IPS-15b (cell line): ENCODE measurements at regions not wholly inside any gene's neighbourhood (a gene's known extent, or its start where the extent isn't known, plus 50 kb on each side); places are given as distances from the start of the nearest gene placed in this dataset.
"Not testable (repeated sequence)": the region's sequence is repeated elsewhere in the genome, so short reads cannot be mapped to it uniquely, and the experiment has no call there.

ENCODE experiments used
- H3K27me3 ChIP-seq: one replicate; pipeline ENCODE4 v1.6.1; 2013; ENCODE audit warnings: low read length; ENCODE audit not compliant: control insufficient read depth, insufficient read depth
- H3K36me3 ChIP-seq: one replicate; pipeline ENCODE4 v1.6.1; 2013; ENCODE audit warnings: low read length; ENCODE audit not compliant: control insufficient read depth, insufficient read depth
- H3K4me1 ChIP-seq: one replicate; pipeline ENCODE4 v1.6.1; 2013; ENCODE audit warnings: mild to moderate bottlenecking, low read length; ENCODE audit not compliant: control insufficient read depth, insufficient read depth
- H3K4me3 ChIP-seq: one replicate; pipeline ENCODE4 v1.5.1; 2013; ENCODE audit warnings: low read depth, low read length
- H3K9ac ChIP-seq: one replicate; pipeline ENCODE4 v1.6.1; 2013; ENCODE audit warnings: low read depth, mild to moderate bottlenecking, low read length
- H3K9me3 ChIP-seq: one replicate; pipeline ENCODE4 v1.6.1; 2013; ENCODE audit warnings: mild to moderate bottlenecking, low read length; ENCODE audit not compliant: control insufficient read depth, insufficient read depth

DNA sequence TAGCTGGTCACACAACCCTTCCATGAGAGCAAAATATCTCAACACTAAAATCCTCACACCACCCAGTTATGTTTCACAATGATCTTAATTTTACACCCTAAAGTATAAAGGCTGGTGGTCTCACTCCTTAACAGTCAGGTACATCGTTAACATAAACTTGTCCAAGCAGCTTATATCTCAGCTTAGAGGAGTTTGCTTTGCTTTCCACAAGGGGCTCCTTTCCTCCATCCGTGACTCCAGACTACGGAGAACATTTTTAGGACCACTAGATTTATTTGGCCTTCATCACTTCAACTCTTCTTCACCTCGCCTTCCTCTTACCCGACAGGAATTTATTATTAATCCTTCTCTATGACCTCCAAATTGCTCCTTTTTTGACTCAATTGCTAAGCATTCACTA, 1014.1 kb upstream of the NUDT12 start:
- Histone ChIP-seq H3K9ac (no peak overlapping the region), H3K36me3 (no peaks in the 10 kb centered on the region), H3K4me3 (no peak overlapping the region), H3K27me3 (no peaks in the 10 kb centered on the region), H3K4me1 (no peaks in the 10 kb centered on the region), H3K9me3 (no peaks in the 10 kb centered on the region)

DNA sequence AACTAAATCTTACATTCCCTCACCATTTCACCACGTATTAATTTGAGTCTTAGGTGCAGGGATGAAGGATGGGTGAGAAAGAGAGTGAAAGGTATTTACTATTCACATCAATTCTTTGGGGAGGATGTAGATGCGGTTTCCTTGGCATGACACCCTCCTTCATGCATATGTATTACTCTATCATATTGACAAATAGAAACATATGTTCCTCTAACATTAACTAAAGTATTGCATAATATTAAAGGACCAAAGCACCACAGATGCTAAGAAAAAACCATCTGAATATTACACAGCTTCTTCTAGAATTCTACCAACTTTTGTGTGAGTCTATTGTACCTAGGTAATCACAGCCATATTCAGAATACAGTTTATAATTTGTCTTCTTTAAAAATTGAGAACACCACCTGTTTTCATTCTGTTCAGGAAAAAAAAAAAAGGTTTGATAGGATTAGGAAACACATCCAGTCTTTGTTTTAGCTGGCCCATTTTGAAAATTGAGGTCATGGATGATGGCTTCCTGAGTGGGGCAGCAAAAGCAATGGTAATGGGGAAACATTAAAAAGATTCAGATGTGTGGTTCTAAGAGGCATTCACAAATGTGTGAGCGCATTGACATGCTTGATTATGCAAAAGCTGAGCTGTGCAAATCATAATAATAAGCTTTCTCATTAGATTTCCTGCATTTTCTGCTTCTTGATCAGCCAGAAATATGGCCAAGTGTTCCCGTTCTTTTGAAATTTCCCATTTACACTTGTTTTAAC, 1011.5 kb upstream of the NUDT12 start:
- H3K36me3 ChIP-seq: no peaks in the 10 kb centered on the region
- H3K4me3 ChIP-seq: no peak overlapping the region
- H3K4me1 ChIP-seq: no peaks in the 10 kb centered on the region
- H3K9me3 ChIP-seq: no peaks in the 10 kb centered on the region
- H3K27me3 ChIP-seq: no peaks in the 10 kb centered on the region
- H3K9ac ChIP-seq: no peak overlapping the region

DNA sequence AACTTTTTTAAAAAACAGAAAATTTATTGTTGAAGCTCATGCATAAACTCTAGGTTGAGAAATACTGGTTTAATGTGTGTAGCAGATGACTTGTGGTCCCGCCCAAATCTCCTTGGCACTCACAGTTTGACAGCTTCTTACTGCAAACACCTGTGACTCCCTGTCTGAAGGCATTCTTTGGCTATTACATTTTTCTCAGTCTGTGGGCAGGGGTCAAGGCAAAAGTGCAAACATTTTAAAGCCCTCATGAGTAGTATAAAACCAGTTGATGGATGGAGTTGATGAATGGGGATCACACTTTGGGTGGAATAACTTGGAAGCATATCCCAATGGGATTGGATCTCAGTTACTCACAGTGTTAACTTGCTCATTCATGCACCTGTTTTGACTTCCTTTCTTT, 1007.0 kb upstream of the NUDT12 start:
- Histone ChIP-seq H3K9me3 (no peaks in the 10 kb centered on the region), H3K4me3 (no peak overlapping the region), H3K9ac (no peak overlapping the region), H3K36me3 (no peaks in the 10 kb centered on the region), H3K4me1 (no peaks in the 10 kb centered on the region), H3K27me3 (no peaks in the 10 kb centered on the region)

- H3K9ac ChIP-seq: no peak overlapping the region
- H3K27me3 ChIP-seq: no peaks in the 10 kb centered on the region
- no peaks in the 10 kb centered on the region for H3K36me3 ChIP-seq
- no peaks in the 10 kb centered on the region for H3K9me3 ChIP-seq
- no peak overlapping the region for H3K4me3 ChIP-seq
- H3K4me1 ChIP-seq: no peaks in the 10 kb centered on the region
These were observed 1001.9 kb upstream of the NUDT12 start for GRCh38 chr5:104564530-104564929.

DNA sequence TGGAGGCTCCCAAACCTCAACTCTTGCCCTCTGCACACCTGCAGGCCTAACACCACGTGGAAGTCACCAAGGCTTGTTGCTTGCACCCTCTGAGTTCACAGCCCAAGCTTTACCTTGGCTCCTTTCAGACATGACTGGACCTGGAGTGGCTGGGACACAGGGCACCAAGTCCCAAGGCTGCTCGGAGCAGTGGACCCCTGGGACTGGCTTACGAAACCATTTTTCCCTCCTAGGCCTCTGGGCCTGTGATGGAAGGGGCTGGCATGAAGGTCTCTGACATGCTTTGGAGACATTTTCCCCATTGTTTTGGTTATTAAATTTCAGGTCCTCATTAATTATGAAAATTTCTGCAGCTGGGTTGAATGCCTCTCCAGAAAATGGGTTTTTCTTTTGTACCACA, 994.4 kb upstream of the NUDT12 start:
- Histone ChIP-seq H3K9me3 (no peaks in the 10 kb centered on the region), H3K4me3 (no peak overlapping the region), H3K4me1 (no peaks in the 10 kb centered on the region), H3K27me3 (no peaks in the 10 kb centered on the region), H3K9ac (no peak overlapping the region), H3K36me3 (no peaks in the 10 kb centered on the region)

DNA sequence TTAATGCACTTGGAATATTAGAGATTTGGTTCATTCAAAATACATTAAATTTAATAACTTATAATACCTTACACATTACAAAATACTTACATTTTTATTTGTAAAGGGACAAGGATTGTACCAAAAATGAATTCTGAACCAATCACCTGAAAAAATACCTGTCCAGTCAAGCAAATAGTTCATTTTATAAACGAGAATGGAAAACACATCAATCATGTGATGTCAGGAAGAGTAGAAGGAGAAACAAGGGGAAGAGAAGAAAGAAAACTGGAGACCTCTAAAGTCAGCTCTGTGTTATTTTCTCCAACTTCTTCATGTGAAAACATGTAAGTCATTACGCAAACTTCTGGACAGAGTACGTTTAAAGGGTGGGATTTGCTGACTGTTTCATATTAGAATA, 989.0 kb upstream of the NUDT12 start:
- Histone ChIP-seq H3K36me3 (no peaks in the 10 kb centered on the region), H3K9me3 (no peaks in the 10 kb centered on the region), H3K4me3 (no peak overlapping the region), H3K9ac (no peak overlapping the region), H3K27me3 (no peaks in the 10 kb centered on the region), H3K4me1 (no peaks in the 10 kb centered on the region)

GRCh38 chr5:104546871-104547270, 984.3 kb upstream of the NUDT12 start:
- H3K9ac ChIP-seq, H3K4me3 ChIP-seq, H3K36me3 ChIP-seq, H3K27me3 ChIP-seq, H3K4me1 ChIP-seq, H3K9me3 ChIP-seq: not testable (repeated sequence)

DNA sequence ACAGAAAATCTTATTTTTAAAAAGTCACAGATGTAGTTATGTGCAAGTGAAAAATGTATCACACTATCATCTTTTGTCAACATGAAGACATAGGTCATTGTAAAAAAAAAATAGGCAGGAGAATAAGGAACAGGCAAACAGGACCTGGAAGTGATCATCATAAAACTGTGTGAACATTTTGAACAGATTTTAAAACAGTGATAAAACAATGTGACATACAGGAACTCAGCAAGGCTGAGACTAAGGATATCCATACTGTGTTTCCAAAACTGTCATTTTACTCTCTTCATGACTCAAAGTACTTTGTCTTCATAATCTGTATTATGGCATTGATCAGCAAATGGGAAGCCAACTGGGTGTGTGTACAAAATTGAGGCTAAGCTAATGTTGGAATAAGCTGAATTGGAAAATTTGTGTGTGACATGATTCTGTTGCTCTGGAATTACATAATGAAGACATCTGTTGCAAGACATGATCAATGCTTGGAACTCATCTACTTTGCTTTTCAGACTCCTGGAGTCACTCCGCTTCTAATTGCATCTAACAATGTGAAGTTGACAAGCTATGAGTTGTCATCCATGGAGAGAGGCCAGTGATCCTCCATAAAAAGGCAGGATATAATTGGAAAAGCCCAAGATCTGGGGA, 978.7 kb upstream of the NUDT12 start:
- no peaks in the 10 kb centered on the region for H3K27me3 ChIP-seq
- H3K4me1 ChIP-seq: no peaks in the 10 kb centered on the region
- H3K36me3 ChIP-seq: no peaks in the 10 kb centered on the region
- H3K4me3 ChIP-seq: no peak overlapping the region
- H3K9ac ChIP-seq: no peak overlapping the region
- no peaks in the 10 kb centered on the region for H3K9me3 ChIP-seq

DNA sequence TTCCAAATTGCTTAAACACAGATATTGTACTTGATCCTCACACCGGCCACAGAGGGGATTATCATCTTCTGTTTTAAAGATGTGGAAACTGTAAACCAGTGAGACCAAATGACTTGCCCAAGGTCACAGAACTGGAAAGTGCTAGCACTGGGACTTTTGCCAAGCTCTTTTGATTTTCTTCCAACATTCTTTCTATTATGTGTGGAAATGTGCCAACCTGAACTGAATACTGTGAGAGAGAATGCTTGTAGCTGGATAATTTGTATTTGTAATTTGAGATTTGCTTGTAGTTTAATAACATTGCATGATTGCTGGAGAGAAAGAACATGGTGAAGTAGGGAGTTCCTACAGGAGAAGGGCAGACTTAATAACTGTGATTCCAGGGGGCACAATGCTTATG, 977.9 kb upstream of the NUDT12 start:
- Histone ChIP-seq H3K27me3 (no peaks in the 10 kb centered on the region), H3K36me3 (no peaks in the 10 kb centered on the region), H3K4me3 (no peak overlapping the region), H3K9me3 (no peaks in the 10 kb centered on the region), H3K4me1 (no peaks in the 10 kb centered on the region), H3K9ac (no peak overlapping the region)

- H3K4me3 ChIP-seq: no peak overlapping the region
- H3K9me3 ChIP-seq: no peaks in the 10 kb centered on the region
- H3K27me3 ChIP-seq: no peaks in the 10 kb centered on the region
- H3K9ac ChIP-seq: no peak overlapping the region
- H3K36me3 ChIP-seq: no peaks in the 10 kb centered on the region
- H3K4me1 ChIP-seq: no peaks in the 10 kb centered on the region
These were observed 977.2 kb upstream of the NUDT12 start for GRCh38 chr5:104539618-104540350.

DNA sequence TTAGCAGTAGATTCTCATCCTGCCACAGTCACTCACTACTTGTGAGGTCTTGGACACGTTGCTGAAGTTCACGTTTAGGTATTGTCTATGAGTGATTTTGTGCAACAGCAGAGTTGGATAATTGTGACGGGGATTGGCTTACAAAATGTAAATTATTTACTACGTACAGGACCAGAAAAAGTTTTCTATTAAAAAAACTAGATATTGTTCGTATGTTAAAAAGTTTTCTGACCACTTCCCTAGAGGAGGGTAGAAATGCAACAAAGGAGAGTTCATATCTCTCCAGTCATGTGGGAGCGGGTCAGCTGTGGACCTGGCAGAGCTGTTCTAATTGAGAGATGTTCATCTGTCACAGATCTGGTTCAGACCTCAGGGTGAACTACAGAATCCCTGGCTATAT, 976.1 kb upstream of the NUDT12 start:
- no peaks in the 10 kb centered on the region for H3K4me1 ChIP-seq
- H3K9me3 ChIP-seq: no peaks in the 10 kb centered on the region
- H3K36me3 ChIP-seq: no peaks in the 10 kb centered on the region
- H3K4me3 ChIP-seq: no peak overlapping the region
- H3K27me3 ChIP-seq: no peaks in the 10 kb centered on the region
- no peak overlapping the region for H3K9ac ChIP-seq

GRCh38 chr5:104533498-104533897, 970.9 kb upstream of the NUDT12 start:
- Histone ChIP-seq H3K27me3 (no peaks in the 10 kb centered on the region), H3K4me1 (no peaks in the 10 kb centered on the region), H3K4me3 (no peak overlapping the region), H3K9ac (no peak overlapping the region), H3K36me3 (no peaks in the 10 kb centered on the region), H3K9me3 (no peaks in the 10 kb centered on the region)
